ENCODE measurements at regions not wholly inside any gene's neighbourhood (a gene's known extent, or its start where the extent isn't known, plus 50 kb on each side); places are given as distances from the start of the nearest gene placed in this dataset.

GRCh38 chr4:23481566-23481965 is 408.3 kb downstream of the PPARGC1A start:
- DNase-seq (ENCODE audit: low spot score) (no peak), FAIRE-seq (no peak), ATAC-seq (no peak)
- POLR2A ChIA-PET, result no interaction called here
- in situ Hi-C loops (cut with HindIII; ENCODE audit: extremely low pct_ligation_motif_present, low pct_unique_long_range_greater_than_20kb), result no loop called here
- H2AFZ ChIP-seq (ENCODE audit: low read length), result no peak overlapping the region
- no peaks in the 10 kb centered on the region for H3K79me2 ChIP-seq (ENCODE audit: insufficient read depth, low read length)
- no peaks in the 10 kb centered on the region for H3K36me3 ChIP-seq (replicated peaks in 1 of 2; ENCODE audit: control insufficient read depth in 1 of 2, insufficient read depth in 2 of 2, low read length in 2 of 2)
- no peak overlapping the region for H3K4me2 ChIP-seq (ENCODE audit: low read depth, low read length)
- no peak for TF ChIP-seq DNMT1 (CRISPR knock-in tag; IDR thresholded peaks at IDR 0.05)
- TF ChIP-seq YY1 (IDR thresholded peaks at IDR 0.05; ENCODE audit: insufficient read depth, insufficient replicate concordance, low read depth, low read length), result no peak
- TF ChIP-seq NCOA1 (CRISPR knock-in tag; IDR thresholded peaks at IDR 0.05), result no peak
- no peak for TF ChIP-seq KAT7 (CRISPR knock-in tag; IDR thresholded peaks at IDR 0.05; ENCODE audit: borderline replicate concordance)
- no peak for TF ChIP-seq JARID2 (CRISPR knock-in tag; IDR thresholded peaks at IDR 0.05; ENCODE audit: insufficient replicate concordance)
- no peak for TF ChIP-seq ZBTB38 (CRISPR knock-in tag; IDR thresholded peaks at IDR 0.05)
- TF ChIP-seq PHB2 (IDR thresholded peaks at IDR 0.05; ENCODE audit: partially characterized antibody), result no peak
- no peak for TF ChIP-seq PRMT3 (CRISPR knock-in tag; IDR thresholded peaks at IDR 0.05; ENCODE audit: borderline replicate concordance, low read depth)
- TF ChIP-seq MAFG (CRISPR knock-in tag; IDR thresholded peaks at IDR 0.05), result no peak
- TF ChIP-seq NCOA2 (CRISPR knock-in tag; IDR thresholded peaks at IDR 0.05), result no peak
- TF ChIP-seq BRD4 (CRISPR knock-in tag; IDR thresholded peaks at IDR 0.05), result no peak
- TF ChIP-seq ZNF530 (CRISPR knock-in tag; IDR thresholded peaks at IDR 0.05; ENCODE audit: low read depth), result no peak
- TF ChIP-seq PHF8 (CRISPR knock-in tag; IDR thresholded peaks at IDR 0.05), result no peak
- TF ChIP-seq ZNF350 (CRISPR knock-in tag; IDR thresholded peaks at IDR 0.05; ENCODE audit: borderline replicate concordance, low read depth), result no peak
- CTCF ChIA-PET (ENCODE audit: low intra/inter-chr PET ratio, low total read pairs), result no interaction called here
- H3K4me3 ChIP-seq (replicated peaks in 1 of 3; ENCODE audit: insufficient read depth in 1 of 3, low read depth in 2 of 3, low read length in 3 of 3), result no peak overlapping the region
- no peaks in the 10 kb centered on the region for H4K20me1 ChIP-seq (ENCODE audit: insufficient read depth, low read length)
- no TSS peak for BruUV-seq (replicated peaks)
- H3K9ac ChIP-seq (ENCODE audit: insufficient read depth, low read depth, low read length), result no peak overlapping the region
- 7% methylated on average over 1 of the region's 1 CpG for WGBS (ENCODE audit: low lambda C conversion rate)
- no peaks in the 10 kb centered on the region for H3K27me3 ChIP-seq (ENCODE audit: control insufficient read depth in 1 of 2, insufficient read depth in 2 of 2, low read length in 2 of 2)
- no peaks in the 10 kb centered on the region for H3K4me1 ChIP-seq (ENCODE audit: insufficient read depth, low read length)
- intact Hi-C loops (cut with micrococcal nuclease; ENCODE audit: unreplicated experiment), result no loop called here
- no peaks in the 10 kb centered on the region for H3K9me3 ChIP-seq (ENCODE audit: low read length)
- H3K27ac ChIP-seq (ENCODE audit: extremely low read length, insufficient read depth, low read length), result no peak overlapping the region

Data from HepG2 (cell line).